Kidney epithelial cell (primary cell): ENCODE measurements at regions not wholly inside any gene's neighbourhood (a gene's known extent, or its start where the extent isn't known, plus 50 kb on each side); places are given as distances from the start of the nearest gene placed in this dataset.
"Not testable (repeated sequence)": the region's sequence is repeated elsewhere in the genome, so short reads cannot be mapped to it uniquely, and the experiment has no call there.

Experiments
- DNase-seq: peaks from one replicate; pipeline ENCODE4 v3.0.0-alpha.2; 2010; ENCODE audit warnings: low read depth
- H3K27me3 ChIP-seq: 2 replicates; pipeline ENCODE4 v1.6.0; 2011; ENCODE audit warnings: low read length; ENCODE audit not compliant: control insufficient read depth, insufficient read depth
- H3K36me3 ChIP-seq: 2 replicates; pipeline ENCODE4 v1.5.1; 2011; ENCODE audit warnings: low read length; ENCODE audit not compliant: control insufficient read depth, insufficient read depth
- H3K4me3 ChIP-seq: 2 replicates; pipeline ENCODE4 v1.5.1; 2011; ENCODE audit warnings: low read depth, mild to moderate bottlenecking, control low read depth, low read length
- CTCF ChIP-seq: IDR thresholded peaks from 2 replicates; pipeline ENCODE4 v1.5.1; 2011; ENCODE audit warnings: mild to moderate bottlenecking, moderate library complexity, low read length, control low read depth, inconsistent platforms; ENCODE audit not compliant: insufficient read depth, poor library complexity, severe bottlenecking

DNA sequence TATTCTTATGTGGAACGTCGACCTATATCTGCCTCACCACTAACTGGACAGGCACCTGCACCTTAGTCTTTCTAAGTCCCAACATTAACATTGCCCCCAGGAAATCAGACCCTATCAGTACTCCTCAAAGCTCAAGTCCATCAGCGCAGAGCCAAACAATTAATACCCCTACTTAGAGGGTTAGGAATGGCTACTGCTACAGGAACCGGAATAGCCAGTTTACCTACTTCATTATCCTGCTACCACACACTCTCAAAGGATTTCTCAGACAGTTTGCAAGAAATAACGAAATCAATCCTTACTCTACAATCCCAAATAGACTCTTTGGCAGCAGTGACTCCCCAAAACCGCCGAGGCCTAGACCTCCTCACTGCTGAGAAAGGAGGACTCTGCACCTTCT lies 123.1 kb upstream of the CRY1 start:
- DNase-seq, H3K27me3 ChIP-seq, H3K4me3 ChIP-seq, H3K36me3 ChIP-seq: not testable (repeated sequence)

GRCh38 chr12:107219301-107219700 lies 126.0 kb upstream of the CRY1 start:
- Histone ChIP-seq H3K4me3 (no peak overlapping the region), H3K27me3 (no peaks in the 10 kb centered on the region), H3K36me3 (no peaks in the 10 kb centered on the region)
- no peak for DNase-seq
- TF ChIP-seq CTCF: no peak

- no peak for TF ChIP-seq CTCF
Measured at GRCh38 chr12:107221913-107222312, 128.6 kb upstream of the CRY1 start.

GRCh38 chr12:107223821-107224220 lies 130.5 kb upstream of the CRY1 start:
- no peak for TF ChIP-seq CTCF
- Histone ChIP-seq H3K36me3 (no peaks in the 10 kb centered on the region), H3K27me3 (no peaks in the 10 kb centered on the region), H3K4me3 (no peak overlapping the region)
- no peak for DNase-seq

More at GRCh38 chr12:107221913-107222312, 128.6 kb upstream of the CRY1 start:
- no peak overlapping the region for H3K4me3 ChIP-seq
- no peaks in the 10 kb centered on the region for H3K27me3 ChIP-seq
- no peaks in the 10 kb centered on the region for H3K36me3 ChIP-seq
- DNase-seq: no peak

GRCh38 chr12:107225635-107226034 lies 132.3 kb upstream of the CRY1 start:
- Histone ChIP-seq H3K36me3 (no peaks in the 10 kb centered on the region), H3K4me3 (no peak overlapping the region), H3K27me3 (no peaks in the 10 kb centered on the region)
- TF ChIP-seq CTCF: no peak
- DNase-seq: no peak

DNA sequence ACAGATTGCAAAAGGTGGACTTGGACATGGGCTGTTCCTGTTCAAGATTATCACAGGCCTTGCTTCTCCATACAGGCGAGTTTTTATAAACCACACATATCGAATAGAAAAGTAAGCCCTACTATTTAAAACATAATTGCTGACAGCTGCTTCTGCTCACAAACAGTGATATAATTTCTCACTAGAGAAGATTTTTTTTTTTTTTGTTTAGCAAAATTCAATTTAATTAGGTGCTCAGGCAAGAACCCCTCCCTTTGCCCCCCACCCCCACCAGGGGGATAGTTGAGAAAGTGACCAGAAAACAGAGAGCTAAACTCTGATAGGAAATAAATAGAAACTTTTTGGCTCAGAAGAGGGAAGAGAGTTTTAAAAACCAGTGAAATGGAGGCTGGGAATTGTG lies 132.8 kb upstream of the CRY1 start:
- TF ChIP-seq CTCF: no peak
- no peaks in the 10 kb centered on the region for H3K36me3 ChIP-seq
- H3K27me3 ChIP-seq: no peaks in the 10 kb centered on the region
- no peak overlapping the region for H3K4me3 ChIP-seq
- no peak for DNase-seq
